DMS53 (cell line): ENCODE measurements at regions not wholly inside any gene's neighbourhood (a gene's known extent, or its start where the extent isn't known, plus 50 kb on each side); places are given as distances from the start of the nearest gene placed in this dataset.
A peak's percentile ranks its signal among the peaks of the same experiment; 100 is the strongest.
"Not testable (repeated sequence)": the region's sequence is repeated elsewhere in the genome, so short reads cannot be mapped to it uniquely, and the experiment has no call there.

ENCODE experiments used
- DNase-seq: peaks from one replicate; lab custom pipeline; 2025; lab: John Stamatoyannopoulos, UW

DNA sequence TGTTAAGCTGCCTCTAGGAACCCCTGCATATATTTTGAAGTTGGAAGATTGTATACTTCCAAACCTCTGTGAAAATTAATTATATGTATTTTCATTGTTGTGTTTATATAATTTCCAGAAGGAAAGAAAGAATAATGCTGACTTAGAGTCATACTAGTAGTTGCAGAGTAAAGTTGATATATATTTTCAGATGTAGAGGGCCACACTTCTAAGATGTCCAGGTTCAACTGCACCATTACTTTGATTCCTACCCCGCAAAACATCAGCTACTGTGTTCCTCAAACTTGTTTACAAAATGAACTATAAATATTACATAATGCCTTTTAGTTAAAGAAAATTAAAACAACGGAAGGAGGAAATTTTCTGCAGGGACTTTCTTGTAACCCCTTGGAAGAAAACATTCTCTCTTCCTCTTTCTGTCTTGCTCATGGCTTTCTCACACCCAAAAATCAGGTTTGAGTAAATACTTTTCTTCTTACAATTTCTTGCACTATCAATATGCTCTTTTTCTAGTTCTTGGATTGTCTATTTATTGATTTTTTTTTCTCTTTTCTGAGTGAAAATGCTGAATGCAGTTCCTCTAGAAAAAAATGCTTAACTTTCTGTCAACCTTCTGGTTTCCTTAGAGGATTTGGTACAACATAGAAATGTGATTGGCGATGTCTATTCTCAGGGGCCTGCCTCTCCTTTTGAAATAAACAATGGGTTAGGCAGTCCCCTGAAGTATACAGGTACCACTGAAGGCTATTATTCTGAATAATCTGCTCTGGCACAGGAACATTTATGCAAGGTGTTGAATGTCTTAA lies 867.8 kb downstream of the TTLL7 start:
- DNase-seq: no peak

GRCh38 chr1:83129107-83129506 lies 869.8 kb downstream of the TTLL7 start:
- DNase-seq: no peak

- DNase-seq: no peak
These were observed 873.5 kb downstream of the TTLL7 start for GRCh38 chr1:83125456-83125855.

DNA sequence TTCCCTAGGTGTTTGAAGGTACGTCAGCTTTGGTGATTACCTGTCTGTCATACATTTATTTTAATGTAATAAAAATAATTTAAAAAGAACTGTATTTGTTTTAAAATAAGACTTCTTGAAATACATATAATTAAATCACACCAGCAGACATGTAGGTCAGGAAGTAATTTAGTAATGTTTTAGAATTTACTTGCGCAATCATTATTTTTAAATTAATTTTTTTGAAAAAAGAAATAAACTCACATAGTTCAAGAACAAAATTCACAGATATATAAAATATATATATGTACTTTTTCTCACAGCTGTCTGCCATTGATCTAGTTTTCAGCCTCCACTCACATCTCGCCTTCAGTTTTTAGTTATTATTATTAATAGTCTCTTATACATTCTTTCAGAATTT lies 875.9 kb downstream of the TTLL7 start:
- DNase-seq: no peak

DNA sequence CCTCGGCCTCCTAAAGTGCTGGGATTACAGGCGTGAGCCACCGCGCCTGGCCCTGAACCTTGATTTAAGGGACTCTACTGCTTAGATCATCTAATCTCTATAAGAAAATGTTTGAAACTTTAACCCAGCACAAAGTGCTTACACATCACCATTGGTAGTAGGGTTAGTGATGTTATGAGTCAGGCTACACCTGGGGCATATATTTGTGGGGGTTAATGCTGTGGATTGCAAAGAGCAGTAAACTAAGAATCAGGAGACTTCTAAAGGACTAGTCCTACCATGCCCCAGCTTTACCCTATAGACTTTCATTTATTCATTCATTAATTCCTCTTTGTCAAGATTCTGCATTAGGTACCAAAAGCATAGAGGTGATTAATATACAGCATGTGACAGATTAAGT lies 880.5 kb downstream of the TTLL7 start:
- no peak for DNase-seq

DNA sequence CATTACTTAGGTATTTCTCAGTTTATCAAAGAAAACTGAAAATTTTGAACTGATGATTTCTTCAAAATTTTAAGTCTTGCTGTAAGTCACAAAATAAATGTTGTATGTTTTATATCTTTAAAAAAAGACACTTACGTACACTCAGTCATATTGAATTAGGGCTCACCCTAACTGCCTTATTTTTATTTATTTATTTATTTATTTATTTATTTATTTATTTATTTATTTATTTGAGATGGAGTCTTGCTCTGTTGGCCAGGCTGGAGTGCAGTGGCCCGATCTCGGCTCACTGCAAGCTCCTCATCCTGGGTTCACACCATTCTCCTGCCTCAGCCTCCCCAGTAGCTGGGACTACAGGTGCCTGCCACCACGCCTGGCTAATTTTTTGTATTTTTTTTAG lies 881.9 kb downstream of the TTLL7 start:
- not testable (repeated sequence) for DNase-seq

DNA sequence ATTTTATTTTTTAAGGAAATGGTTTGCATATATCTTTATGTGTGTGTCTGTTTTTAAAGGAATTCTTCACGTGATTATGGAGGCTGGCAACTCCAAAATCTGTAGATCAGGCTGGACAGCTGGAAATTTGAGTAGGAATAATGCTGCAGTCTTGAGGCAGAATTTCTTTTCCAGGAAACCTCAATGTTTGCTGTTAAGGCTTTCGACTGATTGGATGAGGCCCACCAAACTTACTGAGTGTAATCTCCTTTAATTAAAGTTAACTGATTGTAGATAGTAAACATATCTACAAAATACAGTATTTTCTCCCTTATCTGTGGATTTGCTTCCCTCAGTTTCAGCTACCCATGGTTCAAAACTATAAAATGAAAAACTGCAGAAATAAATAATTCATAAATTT lies 883.1 kb downstream of the TTLL7 start:
- DNase-seq: no peak

- no peak for DNase-seq
These were observed 884.6 kb downstream of the TTLL7 start for GRCh38 chr1:83114136-83114834.

DNA sequence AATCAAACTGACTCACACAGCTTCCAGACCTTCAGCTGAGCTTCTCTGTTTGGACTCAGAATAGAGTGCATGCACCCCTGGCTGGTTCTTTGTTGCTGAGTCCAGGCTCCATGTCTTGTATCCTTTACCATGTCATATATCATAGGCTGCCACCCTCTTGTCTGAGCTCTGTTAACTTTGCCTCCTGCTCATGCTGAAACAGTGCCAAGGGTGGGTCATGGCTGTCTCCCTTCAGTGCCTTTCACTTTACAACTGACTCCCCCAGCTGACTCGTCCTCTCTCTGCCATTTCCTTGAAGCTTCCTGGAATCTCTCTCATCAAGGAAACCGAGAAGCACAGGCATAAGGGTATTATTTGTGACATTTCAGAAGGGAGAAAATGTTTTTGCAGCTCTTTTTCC lies 885.3 kb downstream of the TTLL7 start:
- DNase-seq: no peak

GRCh38 chr1:83112248-83112885 lies 886.6 kb downstream of the TTLL7 start:
- no peak for DNase-seq

DNA sequence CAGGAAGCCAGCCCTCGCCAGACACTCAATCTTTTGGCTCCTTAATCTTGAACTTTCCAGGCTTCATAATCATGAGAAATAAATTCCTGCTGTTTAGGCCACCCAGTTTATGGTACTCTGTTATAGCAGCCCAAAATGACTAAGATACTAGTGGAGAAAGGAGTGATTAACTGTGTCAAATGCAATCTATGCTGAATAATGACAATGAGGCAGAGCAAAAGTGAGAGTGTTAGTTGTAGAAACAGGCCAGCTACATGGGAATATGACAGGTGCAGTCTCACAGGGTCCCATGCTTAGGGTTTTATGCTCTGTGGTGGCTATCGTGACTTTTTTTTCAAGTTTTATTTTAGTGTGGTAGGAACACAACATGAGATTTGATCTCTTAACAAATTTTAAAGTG lies 888.8 kb downstream of the TTLL7 start:
- no peak for DNase-seq

DNA sequence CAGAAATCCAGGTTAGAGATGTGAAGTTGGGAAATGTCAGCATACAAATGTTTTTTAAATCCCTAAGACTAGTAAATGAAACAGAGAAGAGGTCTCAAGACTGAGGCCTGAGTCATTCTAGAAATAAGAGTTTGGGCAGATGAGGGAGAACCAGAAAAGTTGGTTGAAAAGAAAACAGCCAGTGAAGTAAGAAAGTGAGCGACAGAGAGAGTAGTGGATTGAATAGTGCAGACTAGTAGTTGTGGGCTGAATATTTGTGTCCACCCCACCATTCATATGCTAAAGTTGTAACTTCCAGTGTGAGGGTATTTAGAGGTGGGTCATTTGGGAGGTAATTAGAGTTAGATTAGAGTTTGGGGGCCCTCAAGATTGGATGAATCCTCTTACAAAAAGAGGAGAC lies 889.2 kb downstream of the TTLL7 start:
- DNase-seq: no peak

DNA sequence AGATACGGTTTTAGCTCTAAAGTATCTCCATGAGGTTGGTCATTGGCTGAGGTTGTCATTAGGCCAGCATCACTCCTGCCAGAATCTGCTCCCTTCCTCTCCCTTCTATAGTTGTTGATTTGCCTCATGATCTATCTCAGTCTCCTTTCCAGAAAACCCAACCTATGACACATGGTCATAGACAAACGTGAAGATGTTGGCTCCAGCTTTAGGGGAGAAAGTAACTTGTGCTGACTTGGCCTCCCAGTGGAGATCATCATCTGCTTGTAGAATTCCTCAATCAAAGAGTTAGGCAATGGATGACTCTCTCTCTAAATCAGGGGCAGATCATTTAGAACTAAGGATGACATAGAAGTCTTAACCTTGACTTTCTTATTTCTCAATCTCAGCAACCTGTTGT lies 894.4 kb downstream of the TTLL7 start:
- DNase-seq: no peak

DNA sequence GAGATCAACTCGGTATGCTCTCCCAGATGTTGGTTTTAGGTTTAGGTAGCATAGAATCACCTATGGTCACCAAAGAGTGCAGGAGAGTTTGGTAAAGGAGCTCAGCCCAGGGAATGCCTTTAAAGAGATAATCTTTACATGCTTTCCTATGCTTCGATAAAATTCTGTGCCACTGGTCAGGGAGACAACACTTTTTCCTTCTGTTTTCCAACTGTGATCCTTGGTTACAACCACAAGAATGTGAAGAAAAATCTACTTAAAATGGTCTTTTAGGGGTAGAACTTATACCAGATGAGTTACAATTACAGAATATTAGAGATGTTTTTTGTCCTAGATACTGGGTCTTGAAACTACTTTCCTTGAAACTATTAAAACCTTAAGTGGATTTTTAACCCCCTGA lies 895.6 kb downstream of the TTLL7 start:
- no peak for DNase-seq

DNA sequence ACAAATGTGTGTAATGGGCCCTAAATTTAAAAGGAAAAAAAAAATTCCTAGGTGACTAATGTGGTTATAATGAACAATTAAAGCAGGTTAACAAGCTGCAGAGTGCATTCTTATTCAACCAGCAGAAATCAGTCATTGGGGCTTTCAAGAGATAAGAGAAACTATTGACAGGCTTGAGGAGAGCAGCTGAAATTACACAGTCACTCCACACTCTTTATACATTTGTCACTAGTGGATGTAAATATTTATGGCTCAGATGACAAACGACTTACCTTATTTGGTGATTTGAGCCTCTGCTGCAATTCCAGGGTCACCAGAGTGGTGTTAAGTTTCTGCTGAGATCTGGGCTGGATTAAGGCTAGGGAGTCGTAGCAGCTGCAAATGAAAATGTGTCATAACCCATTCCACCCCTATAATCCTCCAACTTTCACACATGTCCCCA lies 896.3 kb downstream of the TTLL7 start:
- DNase-seq: peak; percentile 98

DNA sequence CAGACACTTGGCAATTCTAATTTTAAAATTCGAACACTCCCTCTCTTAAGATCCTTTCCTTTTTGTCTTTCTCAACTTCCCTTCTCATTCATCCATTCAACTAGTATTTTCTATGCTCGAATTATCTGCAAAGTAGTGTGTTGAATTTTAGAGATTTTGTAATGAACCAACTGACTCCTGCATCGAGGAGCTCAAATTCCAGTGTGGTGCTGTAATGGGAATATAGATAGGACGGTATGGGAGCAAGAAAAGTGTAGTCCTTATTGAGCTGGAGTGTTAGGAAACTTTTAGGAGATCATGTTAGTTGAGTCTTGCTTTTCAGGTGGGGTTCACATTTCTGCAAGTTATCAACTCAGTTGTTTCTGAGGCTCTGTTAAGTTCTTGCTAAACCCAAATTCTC lies 897.5 kb downstream of the TTLL7 start:
- DNase-seq: no peak

- DNase-seq: no peak
These were observed 898.8 kb downstream of the TTLL7 start for GRCh38 chr1:83100133-83100532.

GRCh38 chr1:83098791-83099190 lies 900.1 kb downstream of the TTLL7 start:
- DNase-seq: no peak

DNA sequence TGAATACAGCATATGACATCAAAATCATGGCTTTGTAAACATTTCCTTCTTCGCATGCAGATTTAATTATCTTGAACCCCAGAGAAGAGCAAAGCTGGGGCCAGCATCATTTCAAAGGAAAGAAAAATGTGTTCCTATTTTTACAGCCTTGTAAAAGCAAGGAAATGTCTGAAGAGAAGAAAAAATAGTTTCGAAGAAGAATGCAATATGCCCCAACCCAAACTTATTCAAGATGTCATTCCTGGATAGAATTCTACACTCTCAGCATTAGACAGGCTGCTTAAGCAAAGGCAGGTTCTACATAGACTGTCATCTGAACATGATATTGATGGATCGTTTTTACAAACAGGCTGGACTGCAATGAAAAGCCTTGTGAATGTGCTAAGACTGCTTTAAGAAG lies 900.8 kb downstream of the TTLL7 start:
- no peak for DNase-seq

DNA sequence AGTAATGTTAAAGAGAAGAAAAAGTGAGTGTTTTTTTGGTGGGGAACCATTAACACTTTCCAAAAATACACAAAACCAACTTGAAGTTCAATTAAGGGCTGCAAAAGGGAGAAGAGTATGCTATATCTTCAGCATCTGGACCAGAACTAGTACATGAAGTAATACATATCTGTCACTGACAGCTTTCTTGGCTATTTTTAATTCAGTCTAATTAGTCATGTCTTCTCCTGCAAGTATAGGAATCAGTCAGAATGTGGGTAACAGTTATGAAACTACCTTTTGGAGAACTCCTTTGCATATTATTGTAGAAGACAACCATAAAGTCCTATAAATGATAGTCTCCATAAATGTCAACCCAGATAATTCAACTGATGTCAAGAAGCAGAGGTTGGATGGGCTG lies 901.2 kb downstream of the TTLL7 start:
- DNase-seq: no peak

DNA sequence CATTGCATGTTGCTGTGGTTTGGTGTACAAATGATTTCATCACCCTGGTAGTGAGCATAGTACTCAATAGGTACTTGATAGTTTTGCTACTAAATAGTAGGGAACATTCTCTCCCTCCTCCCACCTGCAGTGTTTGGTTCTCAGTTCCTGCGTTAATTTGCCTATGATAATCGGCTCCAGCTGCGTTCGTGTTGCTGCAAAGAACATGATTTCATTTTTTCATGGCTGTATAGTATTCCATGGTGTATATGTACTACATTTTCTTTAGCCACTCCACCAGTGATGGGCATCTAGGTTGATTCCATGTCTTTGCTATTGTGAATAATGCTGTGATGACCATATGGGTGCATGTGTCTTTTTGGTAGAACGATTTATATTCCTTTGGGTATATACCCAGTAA lies 903.4 kb downstream of the TTLL7 start:
- no peak for DNase-seq

DNA sequence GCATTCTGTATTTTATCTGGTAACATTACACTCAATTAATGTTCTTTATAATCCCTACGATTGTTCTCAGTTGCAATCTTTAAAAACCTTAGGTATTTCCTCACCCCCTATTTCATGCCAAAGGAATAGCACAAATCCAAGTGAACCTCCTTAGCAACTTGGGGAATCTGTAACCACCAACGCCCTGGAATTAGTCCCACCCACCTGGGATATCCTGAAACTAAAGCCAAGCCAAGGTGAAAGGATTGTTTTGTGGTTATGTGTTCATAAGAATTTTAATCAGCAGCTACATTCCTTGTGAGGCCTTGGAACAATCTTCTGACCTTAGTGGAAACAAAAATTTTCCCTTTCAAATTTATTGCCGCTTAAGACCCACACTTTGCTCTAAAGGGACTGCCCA lies 908.7 kb downstream of the TTLL7 start:
- no peak for DNase-seq

DNA sequence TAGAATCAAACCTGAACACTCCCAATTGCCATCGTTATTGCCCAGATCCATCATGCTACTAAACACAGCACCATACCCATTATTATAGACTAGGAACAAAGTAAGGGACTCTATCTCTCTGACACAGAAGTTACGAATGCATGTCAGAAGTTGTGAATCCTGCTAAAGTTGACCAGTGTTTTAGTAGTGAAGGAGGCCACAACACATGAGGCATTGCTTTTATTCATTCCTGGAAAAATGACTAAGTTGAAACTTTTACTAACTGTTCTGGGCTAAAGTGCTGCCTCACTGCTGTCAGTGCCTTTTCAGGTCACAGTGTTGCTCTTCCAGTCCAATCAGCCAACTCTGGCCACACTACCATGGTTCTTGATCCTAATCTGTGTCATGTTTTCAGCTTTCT lies 911.1 kb downstream of the TTLL7 start:
- no peak for DNase-seq
